ENCODE measurements at regions not wholly inside any gene's neighbourhood (a gene's known extent, or its start where the extent isn't known, plus 50 kb on each side); places are given as distances from the start of the nearest gene placed in this dataset.

DNA sequence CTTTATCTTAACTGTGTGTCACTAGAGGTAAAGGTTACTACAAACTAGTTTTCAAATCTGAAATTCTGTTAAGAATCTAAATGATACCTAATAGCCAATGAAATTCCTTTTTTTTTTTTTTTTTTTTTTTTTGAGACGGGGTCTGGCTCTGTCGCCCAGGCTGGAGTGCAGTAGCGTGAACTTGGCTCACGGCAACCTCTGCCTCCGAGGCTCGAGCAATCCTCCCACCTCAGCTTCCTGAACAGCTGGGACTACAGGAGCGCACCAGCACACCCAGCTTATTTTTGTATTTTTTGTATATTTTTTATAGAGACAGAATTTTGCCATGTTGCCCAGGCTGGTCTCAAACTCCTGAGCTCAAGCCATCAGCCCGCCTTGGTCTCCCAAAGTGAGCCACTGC is 160.3 kb upstream of the NEBL start:
- no peak overlapping the region for H3K4me3 ChIP-seq (ENCODE audit: low read depth, low read length)
- no peak for TF ChIP-seq CTCF (IDR thresholded peaks at IDR 0.05; ENCODE audit: control insufficient read depth, extremely low read depth, insufficient read depth)
- DNase-seq (ENCODE audit: low read depth), result no peak

DNA sequence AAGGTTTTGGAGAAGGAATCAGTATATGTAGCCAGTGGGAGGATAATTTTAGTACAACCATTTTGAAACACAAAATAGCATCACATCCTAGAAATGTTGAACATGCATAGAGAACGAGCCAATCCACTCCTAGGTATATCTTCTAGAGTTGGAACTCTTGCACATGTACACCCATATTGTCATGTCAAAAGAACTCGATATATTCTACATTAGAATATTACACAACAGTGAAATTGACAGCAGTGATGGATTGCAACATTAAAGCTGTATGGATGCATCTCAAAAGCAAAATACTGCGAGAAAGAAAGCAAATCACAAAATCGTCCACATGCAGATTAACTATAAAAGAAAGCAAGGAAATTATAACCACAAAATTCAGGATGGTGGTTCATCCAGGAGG is 159.3 kb upstream of the NEBL start:
- no peak for TF ChIP-seq CTCF (IDR thresholded peaks at IDR 0.05; ENCODE audit: control insufficient read depth, extremely low read depth, insufficient read depth)
- DNase-seq (ENCODE audit: low read depth), result no peak
- H3K4me3 ChIP-seq (ENCODE audit: low read depth, low read length), result no peak overlapping the region

GRCh38 chr10:21055339-21056135 is 158.4 kb upstream of the NEBL start:
- TF ChIP-seq CTCF (IDR thresholded peaks at IDR 0.05; ENCODE audit: control insufficient read depth, extremely low read depth, insufficient read depth), result no peak
- H3K4me3 ChIP-seq (ENCODE audit: low read depth, low read length), result no peak overlapping the region
- no peak for DNase-seq (ENCODE audit: low read depth)

GRCh38 chr10:21053953-21054690 is 157.0 kb upstream of the NEBL start:
- DNase-seq (ENCODE audit: low read depth), result peak; percentile 0
- H3K4me3 ChIP-seq (ENCODE audit: low read depth, low read length), result no peak overlapping the region
- TF ChIP-seq CTCF (IDR thresholded peaks at IDR 0.05; ENCODE audit: control insufficient read depth, extremely low read depth, insufficient read depth), result no peak

- no peak for DNase-seq (ENCODE audit: low read depth)
These were observed 155.6 kb upstream of the NEBL start for GRCh38 chr10:21052709-21053104.

DNA sequence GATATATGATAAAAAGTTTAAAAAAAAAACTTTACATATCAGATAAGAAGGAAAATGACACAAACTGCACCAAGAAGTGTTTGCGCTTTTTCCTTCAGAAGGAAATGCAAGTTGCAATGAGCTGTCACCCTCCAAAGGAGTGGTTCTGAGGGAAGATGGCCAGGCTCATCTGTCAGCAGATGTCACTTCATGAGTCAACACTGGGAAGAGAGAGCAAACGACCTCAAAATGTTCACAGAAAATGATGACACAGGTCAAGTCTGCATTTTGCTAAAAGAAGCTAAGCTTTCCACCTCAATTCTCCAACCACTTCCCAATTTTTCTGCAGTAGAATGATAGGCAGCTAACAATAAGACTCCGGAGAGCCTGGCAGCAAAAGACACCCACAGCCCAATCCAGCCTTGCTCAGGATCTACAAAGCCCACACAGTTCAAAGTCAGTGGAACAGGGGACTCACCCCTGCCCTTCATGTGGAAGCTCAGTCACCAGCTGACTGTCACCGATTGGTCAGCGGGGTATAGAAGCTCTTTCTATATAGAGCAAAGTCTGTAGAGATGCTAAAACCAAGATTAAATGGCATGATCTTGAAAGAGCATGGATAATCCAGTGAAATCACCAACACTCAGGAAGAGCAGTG is 155.1 kb upstream of the NEBL start:
- no peak for TF ChIP-seq CTCF (IDR thresholded peaks at IDR 0.05; ENCODE audit: control insufficient read depth, extremely low read depth, insufficient read depth)

More at GRCh38 chr10:21052709-21053104, 155.6 kb upstream of the NEBL start:
- no peak overlapping the region for H3K4me3 ChIP-seq (ENCODE audit: low read depth, low read length)
- TF ChIP-seq CTCF (IDR thresholded peaks at IDR 0.05; ENCODE audit: control insufficient read depth, extremely low read depth, insufficient read depth), result no peak

More for the DNA sequence above, 155.1 kb upstream of the NEBL start:
- no peak for DNase-seq (ENCODE audit: low read depth)
- H3K4me3 ChIP-seq (ENCODE audit: low read depth, low read length), result no peak overlapping the region
